ENCODE measurements at regions not wholly inside any gene's neighbourhood (a gene's known extent, or its start where the extent isn't known, plus 50 kb on each side); places are given as distances from the start of the nearest gene placed in this dataset.

- CTCF ChIA-PET: no interaction called here
These were observed 125.8 kb upstream of the CXCL14 start for GRCh38 chr5:135704616-135705015.

GRCh38 chr5:135703016-135703550 is 124.3 kb upstream of the CXCL14 start:
- Histone ChIP-seq H3K4me3 (ENCODE audit: low read length) (no peak overlapping the region), H3K27me3 (ENCODE audit: control insufficient read depth in 1 of 2, insufficient read depth in 2 of 2, low read length in 2 of 2) (no peaks in the 10 kb centered on the region), H3K4me1 (ENCODE audit: insufficient read depth, low read length) (no peaks in the 10 kb centered on the region), H3K9me3 (ENCODE audit: control insufficient read depth in 1 of 2, insufficient read depth in 1 of 2, low read length in 2 of 2) (peaks cover 0 to 11% of the 10 kb centered on the region in 2 experiments), H3K27ac (ENCODE audit: low read depth in 1 of 2, low read length in 2 of 2) (no peak overlapping the region), H3K36me3 (ENCODE audit: insufficient read depth, low read length) (no peaks in the 10 kb centered on the region)
- ATAC-seq (ENCODE audit: poor library complexity) (no peak), DNase-seq (no peak)
- peaks cover 5% of the 10 kb centered on the region for H3K27me3 Mint-ChIP-seq
- no peak overlapping the region for H3K27ac Mint-ChIP-seq
- TF ChIP-seq CTCF (IDR thresholded peaks at IDR 0.05): no peak
- no peaks in the 10 kb centered on the region for H3K9me3 Mint-ChIP-seq
- no peaks in the 10 kb centered on the region for H3K4me1 Mint-ChIP-seq (ENCODE audit: low read depth)
- H3K4me3 Mint-ChIP-seq: no peak overlapping the region
- no peaks in the 10 kb centered on the region for H3K36me3 Mint-ChIP-seq (ENCODE audit: low read depth)
- CTCF ChIA-PET: no interaction called here
- POLR2A ChIA-PET: no interaction called here
- intact Hi-C loops (cut with DNase I, micrococcal nuclease): no loop called here

More at GRCh38 chr5:135704616-135705015, 125.8 kb upstream of the CXCL14 start:
- no peak for TF ChIP-seq CTCF (IDR thresholded peaks at IDR 0.05)
- ATAC-seq (ENCODE audit: poor library complexity): no peak
- H3K9me3 Mint-ChIP-seq: no peaks in the 10 kb centered on the region
- H3K4me3 Mint-ChIP-seq: no peak overlapping the region
- H3K36me3 Mint-ChIP-seq (ENCODE audit: low read depth): no peaks in the 10 kb centered on the region
- Histone ChIP-seq H3K4me3 (ENCODE audit: low read length) (no peak overlapping the region), H3K36me3 (ENCODE audit: insufficient read depth, low read length) (no peaks in the 10 kb centered on the region), H3K27me3 (ENCODE audit: control insufficient read depth in 1 of 2, insufficient read depth in 2 of 2, low read length in 2 of 2) (peaks cover 0 to 3% of the 10 kb centered on the region in 2 experiments), H3K9me3 (ENCODE audit: control insufficient read depth in 1 of 2, insufficient read depth in 1 of 2, low read length in 2 of 2) (peaks cover 0 to 14% of the 10 kb centered on the region in 2 experiments), H3K27ac (ENCODE audit: low read depth in 1 of 2, low read length in 2 of 2) (no peak overlapping the region), H3K4me1 (ENCODE audit: insufficient read depth, low read length) (no peaks in the 10 kb centered on the region)
- H3K27ac Mint-ChIP-seq: no peak overlapping the region
- H3K4me1 Mint-ChIP-seq (ENCODE audit: low read depth): no peaks in the 10 kb centered on the region
- POLR2A ChIA-PET: no interaction called here
- intact Hi-C loops (cut with DNase I, micrococcal nuclease): no loop called here
- H3K27me3 Mint-ChIP-seq: peaks cover 14% of the 10 kb centered on the region
- DNase-seq: no peak

GRCh38 chr5:135702191-135702590 is 123.4 kb upstream of the CXCL14 start:
- DNase-seq (no peak), ATAC-seq (ENCODE audit: poor library complexity) (no peak)
- H3K9me3 Mint-ChIP-seq: no peaks in the 10 kb centered on the region
- H3K4me1 Mint-ChIP-seq (ENCODE audit: low read depth): no peaks in the 10 kb centered on the region
- no peaks in the 10 kb centered on the region for H3K36me3 Mint-ChIP-seq (ENCODE audit: low read depth)
- no peak overlapping the region for H3K27ac Mint-ChIP-seq
- intact Hi-C loops (cut with DNase I, micrococcal nuclease): no loop called here
- no peak for TF ChIP-seq CTCF (IDR thresholded peaks at IDR 0.05)
- no peak overlapping the region for H3K4me3 Mint-ChIP-seq
- CTCF ChIA-PET: no interaction called here
- no peaks in the 10 kb centered on the region for H3K27me3 ChIP-seq (ENCODE audit: control insufficient read depth in 1 of 2, insufficient read depth in 2 of 2, low read length in 2 of 2)
- no peaks in the 10 kb centered on the region for H3K36me3 ChIP-seq (ENCODE audit: insufficient read depth, low read length)
- no peak overlapping the region for H3K4me3 ChIP-seq (ENCODE audit: low read length)
- peaks cover 0 to 11% of the 10 kb centered on the region in 2 experiments for H3K9me3 ChIP-seq (ENCODE audit: control insufficient read depth in 1 of 2, insufficient read depth in 1 of 2, low read length in 2 of 2)
- H3K27me3 Mint-ChIP-seq: no peaks in the 10 kb centered on the region
- POLR2A ChIA-PET: no interaction called here
- no peaks in the 10 kb centered on the region for H3K4me1 ChIP-seq (ENCODE audit: insufficient read depth, low read length)
- H3K27ac ChIP-seq (ENCODE audit: low read depth in 1 of 2, low read length in 2 of 2): no peak overlapping the region

Measured in CD4-positive, alpha-beta T cell (primary cell).